NT2/D1 (cell line): ENCODE measurements at regions not wholly inside any gene's neighbourhood (a gene's known extent, or its start where the extent isn't known, plus 50 kb on each side); places are given as distances from the start of the nearest gene placed in this dataset.

Experiments
- SUZ12 ChIP-seq: IDR thresholded peaks from 2 replicates; pipeline ENCODE4 v1.6.1; 2011; ENCODE audit not compliant: insufficient read length, insufficient read depth; ENCODE audit errors: extremely low read depth
- YY1 ChIP-seq: IDR thresholded peaks from 2 replicates; pipeline ENCODE4 v1.6.1; 2011; ENCODE audit not compliant: insufficient read length, insufficient read depth

DNA sequence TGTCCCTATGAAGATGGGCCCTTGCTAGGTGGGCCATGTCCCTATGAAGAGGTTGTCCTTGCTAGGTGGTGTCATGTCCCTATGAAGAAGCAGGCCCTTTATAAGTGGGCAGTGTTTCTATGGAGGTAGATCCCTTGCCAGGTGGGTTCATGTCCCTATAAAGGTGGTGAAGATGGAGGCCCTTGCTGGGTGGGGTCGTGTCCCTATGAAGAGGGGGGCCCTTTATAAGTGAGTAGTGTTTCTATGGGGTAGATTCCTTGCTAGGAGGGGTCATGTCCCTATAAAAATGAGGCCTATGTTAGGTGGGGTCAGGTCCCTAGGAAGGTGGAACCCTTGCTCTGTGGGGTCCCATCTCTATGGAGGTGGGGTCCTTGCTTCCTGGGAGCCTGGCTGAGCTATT is 283.4 kb upstream of the IRX2 start:
- TF ChIP-seq YY1 (no peak), SUZ12 (no peak)
